ENCODE measurements at regions not wholly inside any gene's neighbourhood (a gene's known extent, or its start where the extent isn't known, plus 50 kb on each side); places are given as distances from the start of the nearest gene placed in this dataset.

DNA sequence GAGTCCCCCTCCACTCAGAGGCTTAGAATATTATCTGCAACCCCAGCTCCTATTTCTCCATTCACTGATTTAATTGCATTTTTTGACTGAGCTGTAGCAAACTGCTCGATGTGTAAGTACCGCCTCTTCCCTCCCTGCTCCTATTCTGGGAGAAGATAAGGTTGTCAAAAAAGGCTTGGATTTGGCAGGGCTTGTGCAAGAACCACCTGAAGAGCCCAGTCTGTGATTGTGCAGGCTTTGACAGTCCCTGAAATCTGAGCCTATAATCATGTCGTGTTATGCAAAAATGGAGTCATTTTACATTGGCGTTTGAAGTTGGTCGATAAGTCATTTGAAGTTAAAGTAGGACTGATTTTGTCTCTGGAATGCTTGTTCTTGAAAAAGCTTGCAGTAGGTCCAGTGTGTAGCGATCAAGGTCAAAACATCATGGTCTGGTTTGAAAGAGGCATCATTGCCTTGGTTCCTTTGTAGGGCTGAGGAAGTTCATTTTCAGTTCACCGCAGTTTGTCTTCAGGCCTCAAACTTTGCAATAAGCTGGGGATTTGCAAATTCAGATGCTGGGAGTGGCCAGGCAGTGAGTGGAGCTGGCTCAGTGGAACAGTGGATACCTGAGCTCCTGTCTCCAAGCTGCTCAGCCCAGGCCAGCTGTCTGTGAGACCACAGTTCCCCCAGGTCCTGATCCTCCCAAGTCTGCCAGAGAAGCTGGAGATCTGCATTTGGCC lies 68.8 kb downstream of the KATNIP start:
- ChIA-PET CTCF (ENCODE audit: low intra/inter-chr PET ratio) (no interaction called here), POLR2A (interaction anchor here (0.5 to 1.3 kb wide), 3 partner anchors 10 to 1099 kb away, joined by 3 to 5 read pairs (median 4); no protein-coding TSS in a partner anchor)
- ATAC-seq (no peak), FAIRE-seq (no peak), DNase-seq (ENCODE audit: extremely low read depth in 1 of 4, low spot score in 3 of 4) (no peak)
- Histone ChIP-seq H3K4me3 (no peak overlapping the region), H3K9me1 (ENCODE audit: control insufficient read depth, insufficient read depth, low read length) (no peaks in the 10 kb centered on the region), H3K9ac (ENCODE audit: insufficient read depth in 1 of 2, low read depth in 2 of 2, low read length in 2 of 2) (no peak overlapping the region), H3K4me1 (replicated peaks in 1 of 2; ENCODE audit: control insufficient read depth in 2 of 2, insufficient read depth in 2 of 2, low read length in 2 of 2) (peaks cover 0 to 3% of the 10 kb centered on the region in 2 experiments; a peak in 2 of 5 replicates), H3K79me2 (ENCODE audit: control insufficient read depth, insufficient read depth, low read length) (no peaks in the 10 kb centered on the region), H3K9me3 (replicated peaks; ENCODE audit: control insufficient read depth, insufficient read depth, low read depth, low read length) (no peaks in the 10 kb centered on the region), H3K36me3 (ENCODE audit: control insufficient read depth, insufficient read depth, low read length) (no peaks in the 10 kb centered on the region), H2AFZ (ENCODE audit: low read depth, low read length) (no peak overlapping the region), H4K20me1 (replicated peaks; ENCODE audit: control insufficient read depth, insufficient read depth, low read length) (no peaks in the 10 kb centered on the region), H3K27ac (ENCODE audit: extremely low read depth, low read depth, low read length) (no peak overlapping the region), H3K27me3 (ENCODE audit: control insufficient read depth in 2 of 2, insufficient read depth in 2 of 2, low read length in 2 of 2) (no peaks in the 10 kb centered on the region), H3K4me2 (ENCODE audit: insufficient read depth, low read length) (no peak overlapping the region)
- intact Hi-C loops (cut with micrococcal nuclease) = no loop called here
- 48% methylated on average over 7 of the region's 7 CpGs for WGBS (ENCODE audit: insufficient coverage, low coverage, missing lambda C conversion rate)
- BruUV-seq (replicated peaks) = no TSS peak
- in situ Hi-C loops (cut with MboI) = no loop called here
- TF ChIP-seq MTA1 (IDR thresholded peaks at IDR 0.05; ENCODE audit: borderline replicate concordance) (no peak), SAFB (IDR thresholded peaks at IDR 0.05; ENCODE audit: borderline replicate concordance, low read depth, low read length) (no peak), ZNF239 (CRISPR knock-in tag; IDR thresholded peaks at IDR 0.05) (no peak)
- TF ChIP-seq, protein P1, sequence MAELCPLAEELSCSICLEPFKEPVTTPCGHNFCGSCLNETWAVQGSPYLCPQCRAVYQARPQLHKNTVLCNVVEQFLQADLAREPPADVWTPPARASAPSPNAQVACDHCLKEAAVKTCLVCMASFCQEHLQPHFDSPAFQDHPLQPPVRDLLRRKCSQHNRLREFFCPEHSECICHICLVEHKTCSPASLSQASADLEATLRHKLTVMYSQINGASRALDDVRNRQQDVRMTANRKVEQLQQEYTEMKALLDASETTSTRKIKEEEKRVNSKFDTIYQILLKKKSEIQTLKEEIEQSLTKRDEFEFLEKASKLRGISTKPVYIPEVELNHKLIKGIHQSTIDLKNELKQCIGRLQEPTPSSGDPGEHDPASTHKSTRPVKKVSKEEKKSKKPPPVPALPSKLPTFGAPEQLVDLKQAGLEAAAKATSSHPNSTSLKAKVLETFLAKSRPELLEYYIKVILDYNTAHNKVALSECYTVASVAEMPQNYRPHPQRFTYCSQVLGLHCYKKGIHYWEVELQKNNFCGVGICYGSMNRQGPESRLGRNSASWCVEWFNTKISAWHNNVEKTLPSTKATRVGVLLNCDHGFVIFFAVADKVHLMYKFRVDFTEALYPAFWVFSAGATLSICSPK (IDR thresholded peaks at IDR 0.05; ENCODE audit: borderline replicate concordance) = no peak
